ENCODE measurements at regions not wholly inside any gene's neighbourhood (a gene's known extent, or its start where the extent isn't known, plus 50 kb on each side); places are given as distances from the start of the nearest gene placed in this dataset.
"Not testable (repeated sequence)": the region's sequence is repeated elsewhere in the genome, so short reads cannot be mapped to it uniquely, and the experiment has no call there.

DNA sequence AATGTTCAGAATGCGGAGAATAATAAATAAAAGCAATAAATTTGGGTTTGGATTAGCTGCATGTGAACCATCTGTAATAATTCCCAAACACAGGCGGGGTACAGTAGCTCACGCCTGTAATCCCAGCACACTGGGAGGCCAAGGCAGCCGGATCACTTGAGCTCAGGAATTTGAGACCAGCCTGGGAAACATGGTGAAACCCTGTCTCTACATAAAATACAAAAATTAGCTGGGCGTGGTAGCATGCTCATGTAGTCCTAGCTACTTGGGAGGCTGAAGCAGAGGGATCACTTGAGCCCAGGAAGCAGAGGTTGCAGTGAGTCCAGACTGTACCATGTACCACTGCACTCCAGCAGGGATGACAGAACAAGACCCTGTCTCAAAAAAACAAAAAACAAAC lies 53.9 kb upstream of the KCTD7 start:
- TF ChIP-seq, protein P1, sequence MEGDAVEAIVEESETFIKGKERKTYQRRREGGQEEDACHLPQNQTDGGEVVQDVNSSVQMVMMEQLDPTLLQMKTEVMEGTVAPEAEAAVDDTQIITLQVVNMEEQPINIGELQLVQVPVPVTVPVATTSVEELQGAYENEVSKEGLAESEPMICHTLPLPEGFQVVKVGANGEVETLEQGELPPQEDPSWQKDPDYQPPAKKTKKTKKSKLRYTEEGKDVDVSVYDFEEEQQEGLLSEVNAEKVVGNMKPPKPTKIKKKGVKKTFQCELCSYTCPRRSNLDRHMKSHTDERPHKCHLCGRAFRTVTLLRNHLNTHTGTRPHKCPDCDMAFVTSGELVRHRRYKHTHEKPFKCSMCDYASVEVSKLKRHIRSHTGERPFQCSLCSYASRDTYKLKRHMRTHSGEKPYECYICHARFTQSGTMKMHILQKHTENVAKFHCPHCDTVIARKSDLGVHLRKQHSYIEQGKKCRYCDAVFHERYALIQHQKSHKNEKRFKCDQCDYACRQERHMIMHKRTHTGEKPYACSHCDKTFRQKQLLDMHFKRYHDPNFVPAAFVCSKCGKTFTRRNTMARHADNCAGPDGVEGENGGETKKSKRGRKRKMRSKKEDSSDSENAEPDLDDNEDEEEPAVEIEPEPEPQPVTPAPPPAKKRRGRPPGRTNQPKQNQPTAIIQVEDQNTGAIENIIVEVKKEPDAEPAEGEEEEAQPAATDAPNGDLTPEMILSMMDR (IDR thresholded peaks at IDR 0.05; ENCODE audit: low read depth, low read length), result not testable (repeated sequence)
- not testable (repeated sequence) for TF ChIP-seq MYC (IDR thresholded peaks at IDR 0.05; ENCODE audit: low read depth, low read length); POLR2A (IDR thresholded peaks at IDR 0.05; ENCODE audit: extremely low read depth, insufficient read length)
- TF ChIP-seq, protein P2, sequence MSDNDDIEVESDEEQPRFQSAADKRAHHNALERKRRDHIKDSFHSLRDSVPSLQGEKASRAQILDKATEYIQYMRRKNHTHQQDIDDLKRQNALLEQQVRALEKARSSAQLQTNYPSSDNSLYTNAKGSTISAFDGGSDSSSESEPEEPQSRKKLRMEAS (IDR thresholded peaks at IDR 0.05; ENCODE audit: low read depth, low read length), result not testable (repeated sequence)
